ENCODE measurements at regions not wholly inside any gene's neighbourhood (a gene's known extent, or its start where the extent isn't known, plus 50 kb on each side); places are given as distances from the start of the nearest gene placed in this dataset.

GRCh38 chr11:95363164-95363563, 132.2 kb upstream of the SESN3 start:
- POLR2A ChIA-PET = no interaction called here
- no peak for ATAC-seq

GRCh38 chr11:95361180-95361579, 130.2 kb upstream of the SESN3 start:
- ChIA-PET CTCF (no interaction called here), POLR2A (no interaction called here)
- DNase-seq (ENCODE audit: low read depth, low spot score) = no peak
- H3K36me3 ChIP-seq (ENCODE audit: control insufficient read depth, insufficient read depth, low read length) = no peaks in the 10 kb centered on the region
- in situ Hi-C loops (cut with HindIII; ENCODE audit: low pct_unique_long_range_greater_than_20kb, low sequenced_read_pairs) (no loop called here), intact Hi-C loops (cut with micrococcal nuclease; ENCODE audit: unreplicated experiment) (no loop called here)
- no peak for ATAC-seq
- no peak for TF ChIP-seq TCF7L2 (IDR thresholded peaks at IDR 0.05; ENCODE audit: low read depth, low read length)
- no peak for TF ChIP-seq CTCF (IDR thresholded peaks at IDR 0.05)
- TF ChIP-seq SIN3A (IDR thresholded peaks at IDR 0.05; ENCODE audit: borderline replicate concordance, insufficient read depth, low read depth, low read length) = no peak
- TF ChIP-seq POLR2AphosphoS5 (IDR thresholded peaks at IDR 0.05; ENCODE audit: low read depth, low read length) = no peak
- no peak for TF ChIP-seq REST (IDR thresholded peaks at IDR 0.05; ENCODE audit: insufficient read depth in 1 of 2, low read depth in 2 of 2, low read length in 1 of 2)
- no peaks in the 10 kb centered on the region for H3K9me3 ChIP-seq (ENCODE audit: control insufficient read depth, insufficient read depth, low read depth, low read length)
- no TSS peak for BruUV-seq (replicated peaks)
- no peak overlapping the region for H3K4me3 ChIP-seq (ENCODE audit: low read depth in 2 of 2, low read length in 2 of 2)
- peaks cover 4% of the 10 kb centered on the region; the same call in 1 of the 2 replicates for H3K27me3 ChIP-seq (ENCODE audit: control insufficient read depth, insufficient read depth, low read length)
- H3K4me1 ChIP-seq (ENCODE audit: control insufficient read depth, insufficient read depth, low read length) = no peaks in the 10 kb centered on the region
- no peak overlapping the region for H3K27ac ChIP-seq (ENCODE audit: low read length)

More at GRCh38 chr11:95363164-95363563, 132.2 kb upstream of the SESN3 start:
- no TSS peak for BruUV-seq (replicated peaks)
- CTCF ChIA-PET = no interaction called here
- TF ChIP-seq CTCF (IDR thresholded peaks at IDR 0.05) = no peak
- no peak for TF ChIP-seq TCF7L2 (IDR thresholded peaks at IDR 0.05; ENCODE audit: low read depth, low read length)
- TF ChIP-seq POLR2AphosphoS5 (IDR thresholded peaks at IDR 0.05; ENCODE audit: low read depth, low read length) = no peak
- no peak for TF ChIP-seq REST (IDR thresholded peaks at IDR 0.05; ENCODE audit: insufficient read depth in 1 of 2, low read depth in 2 of 2, low read length in 1 of 2)
- no peak for TF ChIP-seq SIN3A (IDR thresholded peaks at IDR 0.05; ENCODE audit: borderline replicate concordance, insufficient read depth, low read depth, low read length)
- Histone ChIP-seq H3K36me3 (ENCODE audit: control insufficient read depth, insufficient read depth, low read length) (no peaks in the 10 kb centered on the region), H3K27me3 (ENCODE audit: control insufficient read depth, insufficient read depth, low read length) (peaks cover 2% of the 10 kb centered on the region; the same call in 1 of the 2 replicates), H3K4me3 (ENCODE audit: low read depth in 2 of 2, low read length in 2 of 2) (no peak overlapping the region), H3K27ac (ENCODE audit: low read length) (no peak overlapping the region), H3K4me1 (ENCODE audit: control insufficient read depth, insufficient read depth, low read length) (no peaks in the 10 kb centered on the region), H3K9me3 (ENCODE audit: control insufficient read depth, insufficient read depth, low read depth, low read length) (no peaks in the 10 kb centered on the region)
- in situ Hi-C loops (cut with HindIII; ENCODE audit: low pct_unique_long_range_greater_than_20kb, low sequenced_read_pairs) = no loop called here
- intact Hi-C loops (cut with micrococcal nuclease; ENCODE audit: unreplicated experiment) = no loop called here
- no peak for DNase-seq (ENCODE audit: low read depth, low spot score)

All from Panc1 (cell line).